ENCODE measurements at regions not wholly inside any gene's neighbourhood (a gene's known extent, or its start where the extent isn't known, plus 50 kb on each side); places are given as distances from the start of the nearest gene placed in this dataset.
"Not testable (repeated sequence)": the region's sequence is repeated elsewhere in the genome, so short reads cannot be mapped to it uniquely, and the experiment has no call there.

GRCh38 chr5:57069115-57069835 is 104.6 kb upstream of the GPBP1 start:
- DNase-seq (ENCODE audit: low spot score) = no peak

- DNase-seq (ENCODE audit: low spot score) = no peak
Measured at GRCh38 chr5:57072218-57072892, 101.5 kb upstream of the GPBP1 start.

GRCh38 chr5:57082441-57083067 is 91.3 kb upstream of the GPBP1 start:
- DNase-seq (ENCODE audit: low spot score) = no peak

- DNase-seq (ENCODE audit: low spot score) = no peak
Measured at GRCh38 chr5:57085306-57086081, 88.4 kb upstream of the GPBP1 start.

GRCh38 chr5:57087947-57088346 is 85.9 kb upstream of the GPBP1 start:
- DNase-seq (ENCODE audit: low spot score) = not testable (repeated sequence)

GRCh38 chr5:57094753-57095683 is 78.8 kb upstream of the GPBP1 start:
- no peak for DNase-seq (ENCODE audit: low spot score)

GRCh38 chr5:57097526-57097925 is 76.3 kb upstream of the GPBP1 start:
- DNase-seq (ENCODE audit: low spot score) = no peak

GRCh38 chr5:57102189-57102904 is 71.5 kb upstream of the GPBP1 start:
- DNase-seq (ENCODE audit: low spot score) = no peak

GRCh38 chr5:57102905-57103255 is 71.0 kb upstream of the GPBP1 start:
- DNase-seq (ENCODE audit: low spot score) = no peak

- no peak for DNase-seq (ENCODE audit: low spot score)
Measured at GRCh38 chr5:57103317-57103907, 70.4 kb upstream of the GPBP1 start.

GRCh38 chr5:57106661-57107060 is 67.2 kb upstream of the GPBP1 start:
- DNase-seq (ENCODE audit: low spot score) = no peak

- no peak for DNase-seq (ENCODE audit: low spot score)
Measured at GRCh38 chr5:57111993-57112392, 61.9 kb upstream of the GPBP1 start.

- DNase-seq (ENCODE audit: low spot score) = no peak
Measured at GRCh38 chr5:57113481-57113880, 60.4 kb upstream of the GPBP1 start.

- no peak for DNase-seq (ENCODE audit: low spot score)
Measured at GRCh38 chr5:57117596-57117995, 56.3 kb upstream of the GPBP1 start.

GRCh38 chr5:57119031-57119430 is 54.8 kb upstream of the GPBP1 start:
- DNase-seq (ENCODE audit: low spot score) = no peak

GRCh38 chr5:57124014-57124413 is 49.8 kb upstream of the GPBP1 start:
- DNase-seq (ENCODE audit: low spot score) = no peak
